ENCODE measurements at regions not wholly inside any gene's neighbourhood (a gene's known extent, or its start where the extent isn't known, plus 50 kb on each side); places are given as distances from the start of the nearest gene placed in this dataset.

DNA sequence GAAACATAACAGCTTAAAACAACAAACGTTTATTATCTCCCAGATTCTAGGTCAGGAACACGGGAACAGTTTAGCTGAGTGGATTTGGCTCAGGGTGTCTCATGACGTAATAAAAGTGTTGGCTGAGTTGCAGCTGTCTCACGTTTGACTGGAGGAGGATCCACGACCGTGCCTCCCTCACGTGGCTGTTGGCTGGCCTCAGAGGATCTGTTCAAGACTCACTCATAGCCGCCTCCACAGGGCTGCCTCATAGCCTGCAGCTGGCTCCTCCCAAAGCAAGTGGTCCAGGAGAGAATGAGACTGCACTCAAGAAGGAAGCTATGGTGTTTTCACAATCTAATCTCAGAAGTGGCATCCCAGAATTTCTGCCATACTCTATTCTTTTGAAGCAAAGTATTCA lies 167.1 kb downstream of the RPRM start:
- TF ChIP-seq, protein P1, sequence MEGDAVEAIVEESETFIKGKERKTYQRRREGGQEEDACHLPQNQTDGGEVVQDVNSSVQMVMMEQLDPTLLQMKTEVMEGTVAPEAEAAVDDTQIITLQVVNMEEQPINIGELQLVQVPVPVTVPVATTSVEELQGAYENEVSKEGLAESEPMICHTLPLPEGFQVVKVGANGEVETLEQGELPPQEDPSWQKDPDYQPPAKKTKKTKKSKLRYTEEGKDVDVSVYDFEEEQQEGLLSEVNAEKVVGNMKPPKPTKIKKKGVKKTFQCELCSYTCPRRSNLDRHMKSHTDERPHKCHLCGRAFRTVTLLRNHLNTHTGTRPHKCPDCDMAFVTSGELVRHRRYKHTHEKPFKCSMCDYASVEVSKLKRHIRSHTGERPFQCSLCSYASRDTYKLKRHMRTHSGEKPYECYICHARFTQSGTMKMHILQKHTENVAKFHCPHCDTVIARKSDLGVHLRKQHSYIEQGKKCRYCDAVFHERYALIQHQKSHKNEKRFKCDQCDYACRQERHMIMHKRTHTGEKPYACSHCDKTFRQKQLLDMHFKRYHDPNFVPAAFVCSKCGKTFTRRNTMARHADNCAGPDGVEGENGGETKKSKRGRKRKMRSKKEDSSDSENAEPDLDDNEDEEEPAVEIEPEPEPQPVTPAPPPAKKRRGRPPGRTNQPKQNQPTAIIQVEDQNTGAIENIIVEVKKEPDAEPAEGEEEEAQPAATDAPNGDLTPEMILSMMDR (IDR thresholded peaks at IDR 0.05) = no peak
- DNase-seq (no peak), ATAC-seq (no peak)
- no peaks in the 10 kb centered on the region for H3K36me3 ChIP-seq
- H3K27me3 ChIP-seq = no peaks in the 10 kb centered on the region
- no peaks in the 10 kb centered on the region for H3K9me3 ChIP-seq
- H3K4me1 ChIP-seq = no peaks in the 10 kb centered on the region
- H3K4me3 ChIP-seq = no peak overlapping the region
- no peak overlapping the region for H3K27ac ChIP-seq
- intact Hi-C loops (cut with DNase I) = no loop called here

DNA sequence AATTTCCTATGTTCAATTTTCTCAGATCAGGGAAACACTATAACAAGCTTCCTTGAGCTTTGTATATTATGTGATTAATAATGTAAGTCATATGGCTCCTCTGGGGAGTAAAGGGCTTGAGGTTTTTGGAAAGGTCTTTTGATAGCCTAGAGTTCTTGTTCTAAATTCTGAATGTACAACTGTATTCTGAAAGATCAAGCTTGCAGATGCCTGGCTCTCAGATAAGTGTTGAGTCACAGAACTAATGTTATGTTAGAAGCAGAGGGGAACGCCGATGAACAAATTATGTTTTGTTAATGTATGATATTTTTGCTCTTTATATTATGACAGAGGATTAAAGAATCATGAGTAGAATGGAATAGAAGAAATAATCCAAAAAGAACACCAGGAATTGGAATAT lies 170.1 kb downstream of the RPRM start:
- H3K9me3 ChIP-seq = no peaks in the 10 kb centered on the region
- H3K4me1 ChIP-seq = no peaks in the 10 kb centered on the region
- H3K27ac ChIP-seq = no peak overlapping the region
- DNase-seq = no peak
- TF ChIP-seq, protein P1 (IDR thresholded peaks at IDR 0.05) = no peak
- no peak overlapping the region for H3K4me3 ChIP-seq
- ATAC-seq = no peak
- intact Hi-C loops (cut with DNase I) = no loop called here
- H3K36me3 ChIP-seq = no peaks in the 10 kb centered on the region
- H3K27me3 ChIP-seq = no peaks in the 10 kb centered on the region

DNA sequence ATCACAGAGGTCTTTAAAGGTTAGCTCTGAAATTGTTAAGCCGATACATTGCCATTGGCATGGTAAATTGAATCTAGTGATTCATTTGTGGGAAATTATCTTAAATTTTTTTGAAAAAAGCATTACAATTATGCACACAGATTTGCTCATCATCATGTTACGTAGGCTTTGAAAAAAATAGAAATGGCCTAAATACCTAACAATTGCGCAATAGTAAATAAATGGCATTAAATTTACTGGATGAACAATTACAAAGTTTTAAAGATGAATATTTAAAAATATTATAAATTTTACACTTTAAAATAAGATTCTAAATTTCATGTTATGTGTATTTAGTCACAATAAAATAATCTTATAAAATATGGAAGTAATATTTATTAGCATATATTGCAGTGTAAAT lies 171.3 kb downstream of the RPRM start:
- DNase-seq (no peak), ATAC-seq (no peak)
- H3K36me3 ChIP-seq = no peaks in the 10 kb centered on the region
- TF ChIP-seq, protein P1 (IDR thresholded peaks at IDR 0.05) = no peak
- no peaks in the 10 kb centered on the region for H3K9me3 ChIP-seq
- intact Hi-C loops (cut with DNase I) = no loop called here
- no peak overlapping the region for H3K4me3 ChIP-seq
- no peak overlapping the region for H3K27ac ChIP-seq
- H3K27me3 ChIP-seq = no peaks in the 10 kb centered on the region
- no peaks in the 10 kb centered on the region for H3K4me1 ChIP-seq

DNA sequence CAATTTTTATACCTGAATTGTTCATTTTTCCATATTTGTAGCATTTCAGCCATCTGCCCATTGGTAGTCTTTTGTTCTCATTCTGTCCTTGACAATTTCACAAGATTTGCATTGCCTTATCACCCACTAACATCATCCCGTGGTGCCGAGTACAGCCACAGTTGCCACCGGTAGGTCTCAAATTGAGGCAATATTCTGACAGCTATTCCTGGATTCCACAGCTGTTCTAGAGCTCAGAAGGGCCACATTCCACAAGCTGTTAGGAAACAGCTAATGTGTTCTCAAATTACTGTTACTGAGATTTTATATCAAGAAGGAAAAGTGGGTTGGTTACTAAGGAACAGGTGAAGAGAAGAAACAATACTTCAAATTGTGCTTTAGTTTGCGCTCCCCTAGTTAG lies 178.8 kb downstream of the RPRM start:
- H3K36me3 ChIP-seq = no peaks in the 10 kb centered on the region
- ATAC-seq (peak; percentile 80), DNase-seq (peak in 1 of 4 donors; percentile 1)
- TF ChIP-seq, protein P1 (IDR thresholded peaks at IDR 0.05) = no peak
- H3K4me1 ChIP-seq = no peaks in the 10 kb centered on the region
- intact Hi-C loops (cut with DNase I) = no loop called here
- no peak overlapping the region for H3K27ac ChIP-seq
- no peaks in the 10 kb centered on the region for H3K9me3 ChIP-seq
- no peak overlapping the region for H3K4me3 ChIP-seq
- H3K27me3 ChIP-seq = no peaks in the 10 kb centered on the region

DNA sequence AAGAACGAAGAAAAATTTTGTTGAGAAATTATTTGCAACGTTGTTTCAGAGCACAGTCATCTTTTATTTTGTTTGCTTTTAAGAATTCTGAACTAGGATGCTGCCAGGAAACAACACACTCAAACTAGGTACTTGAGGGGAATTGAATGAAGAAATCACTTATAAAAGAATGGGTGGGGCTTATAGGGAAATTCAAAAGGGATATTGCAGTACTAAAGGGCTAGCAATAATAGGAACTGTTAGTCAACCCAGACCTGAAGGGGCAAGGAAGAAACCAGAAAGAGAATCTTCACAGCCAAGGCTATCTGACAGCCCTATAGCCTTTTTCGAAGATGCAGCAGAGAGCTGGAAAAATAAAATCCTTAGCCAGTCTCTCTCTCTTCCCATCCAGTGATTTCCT lies 179.3 kb downstream of the RPRM start:
- H3K36me3 ChIP-seq = no peaks in the 10 kb centered on the region

More for the DNA sequence above, 179.3 kb downstream of the RPRM start:
- H3K27me3 ChIP-seq = no peaks in the 10 kb centered on the region
- TF ChIP-seq, protein P1 (IDR thresholded peaks at IDR 0.05) = no peak
- no peaks in the 10 kb centered on the region for H3K9me3 ChIP-seq
- H3K27ac ChIP-seq = no peak overlapping the region
- ATAC-seq = peak; percentile 74
- DNase-seq = no peak
- H3K4me3 ChIP-seq = no peak overlapping the region
- intact Hi-C loops (cut with DNase I) = no loop called here
- no peaks in the 10 kb centered on the region for H3K4me1 ChIP-seq
